GM19395 (cell line): ENCODE measurements at regions not wholly inside any gene's neighbourhood (a gene's known extent, or its start where the extent isn't known, plus 50 kb on each side); places are given as distances from the start of the nearest gene placed in this dataset.

Experiments used
- ATAC-seq: cut with Tn5 transposase; IDR thresholded peaks from one replicate; pipeline ENCODE4 v1.9.1; 2021; ENCODE audit warnings: mild to moderate bottlenecking, moderate library complexity; ENCODE audit not compliant: unreplicated experiment

DNA sequence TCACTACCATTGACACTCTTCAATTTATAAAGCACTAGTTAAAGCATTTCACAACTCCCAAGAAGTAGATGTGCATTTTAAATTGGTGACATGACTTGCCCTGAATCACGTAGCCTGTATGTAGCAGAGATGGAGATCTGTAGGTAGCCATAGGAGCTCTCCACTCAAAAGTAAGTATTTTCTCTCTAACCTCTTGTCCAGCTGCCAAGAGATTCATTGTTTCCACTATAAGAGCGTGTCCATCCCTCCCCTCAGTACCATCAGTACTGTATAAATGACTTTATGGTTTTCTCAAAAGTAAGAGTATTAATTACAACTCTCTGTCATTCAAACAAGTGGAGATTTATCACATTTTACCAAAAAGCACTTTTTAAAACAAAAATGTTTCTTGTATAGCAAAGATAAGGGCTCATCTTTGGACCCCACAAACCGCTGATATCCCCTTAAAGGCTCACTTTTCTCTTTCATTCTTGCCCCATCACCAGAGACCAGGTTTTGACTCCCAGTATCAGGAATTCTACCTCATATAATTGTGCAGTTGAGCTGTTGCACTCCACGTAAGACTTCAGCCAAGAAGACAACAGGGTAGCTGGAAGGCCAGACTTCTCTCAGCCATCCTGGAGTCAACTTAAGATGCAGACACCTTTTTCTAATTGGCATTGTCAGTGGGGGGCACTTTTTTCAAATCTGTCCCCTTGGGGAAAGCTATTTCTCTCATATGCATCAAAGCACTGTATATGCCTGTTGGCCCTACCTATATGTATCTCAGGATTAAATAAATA lies 78.0 kb upstream of the GALNT5 start:
- no peak for ATAC-seq

DNA sequence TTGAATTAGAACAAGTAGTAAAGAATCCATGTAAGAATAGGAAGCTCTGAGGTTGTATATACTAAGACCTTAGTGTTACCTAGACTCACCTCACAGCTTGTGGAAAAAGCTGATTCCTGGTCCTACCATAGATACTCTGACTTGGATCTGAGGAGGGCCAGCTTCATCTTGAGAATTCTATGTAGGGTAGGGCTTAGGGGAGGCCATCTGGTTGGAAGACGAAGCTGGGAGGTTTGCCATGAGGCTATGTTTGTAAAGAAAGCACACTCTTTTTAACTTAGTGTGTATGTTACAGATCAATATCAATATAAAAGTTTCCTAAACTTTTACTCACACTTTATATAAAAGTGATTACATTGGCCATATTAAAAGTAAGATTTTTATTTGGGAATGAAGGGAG lies 77.1 kb upstream of the GALNT5 start:
- ATAC-seq, result no peak

DNA sequence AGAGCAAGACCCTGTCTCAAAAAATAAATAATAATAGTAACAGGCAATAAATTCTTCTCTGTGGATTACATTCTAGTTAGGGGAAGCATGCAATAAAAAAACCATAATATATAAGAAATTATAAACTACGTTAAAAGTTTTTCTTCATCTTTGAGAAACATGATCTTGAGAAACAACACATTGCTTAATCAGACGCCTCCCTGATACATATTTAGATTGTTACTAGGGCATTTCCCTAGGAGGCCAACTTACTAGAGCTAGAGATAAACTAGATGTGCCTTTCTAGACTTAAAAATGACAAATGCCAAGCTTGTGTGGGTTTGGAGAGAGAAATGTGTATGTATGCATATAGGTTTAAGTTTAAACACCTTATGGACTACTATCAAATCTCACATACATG lies 76.3 kb upstream of the GALNT5 start:
- no peak for ATAC-seq

- ATAC-seq, result no peak
Observed at GRCh38 chr2:157182204-157182709, 75.2 kb upstream of the GALNT5 start.

GRCh38 chr2:157182834-157183396 lies 74.6 kb upstream of the GALNT5 start:
- no peak for ATAC-seq

GRCh38 chr2:157184161-157184895 lies 73.2 kb upstream of the GALNT5 start:
- ATAC-seq, result no peak

DNA sequence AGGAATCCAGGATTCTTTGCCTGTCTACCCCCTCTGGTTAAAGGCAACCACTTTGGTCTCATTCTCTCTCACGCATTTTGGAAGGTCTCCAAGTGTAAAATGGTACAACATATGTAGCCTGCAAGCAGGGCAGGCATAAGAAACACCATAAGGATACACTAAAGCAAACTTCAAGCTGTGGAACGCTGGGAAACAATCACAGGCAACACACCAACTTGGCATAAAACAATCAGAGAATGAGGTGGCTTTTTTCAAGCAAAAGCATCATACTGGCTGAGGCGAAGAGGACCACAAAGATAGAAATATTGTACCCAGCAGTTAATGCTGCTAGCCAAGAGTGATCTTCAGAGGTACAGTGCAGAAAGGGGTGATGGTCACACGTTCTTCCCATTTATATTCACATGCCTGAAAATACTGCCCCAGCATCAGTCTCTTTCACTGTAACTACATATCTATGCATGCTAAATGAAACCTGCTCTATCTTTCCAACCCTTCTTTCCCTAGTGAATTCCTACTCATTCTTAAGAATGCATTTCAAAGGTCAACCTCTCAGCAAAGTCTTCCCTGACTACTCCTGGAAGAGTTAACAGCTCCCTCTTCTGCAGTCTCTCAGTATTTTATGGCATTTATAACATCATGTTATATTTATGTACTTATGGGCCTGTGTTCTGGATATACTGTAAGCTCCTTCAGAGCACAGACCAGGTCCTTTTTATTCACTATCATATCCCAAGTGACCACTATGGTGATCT lies 71.9 kb upstream of the GALNT5 start:
- ATAC-seq, result no peak

- no peak for ATAC-seq
Observed at GRCh38 chr2:157190151-157190550, 67.4 kb upstream of the GALNT5 start.

DNA sequence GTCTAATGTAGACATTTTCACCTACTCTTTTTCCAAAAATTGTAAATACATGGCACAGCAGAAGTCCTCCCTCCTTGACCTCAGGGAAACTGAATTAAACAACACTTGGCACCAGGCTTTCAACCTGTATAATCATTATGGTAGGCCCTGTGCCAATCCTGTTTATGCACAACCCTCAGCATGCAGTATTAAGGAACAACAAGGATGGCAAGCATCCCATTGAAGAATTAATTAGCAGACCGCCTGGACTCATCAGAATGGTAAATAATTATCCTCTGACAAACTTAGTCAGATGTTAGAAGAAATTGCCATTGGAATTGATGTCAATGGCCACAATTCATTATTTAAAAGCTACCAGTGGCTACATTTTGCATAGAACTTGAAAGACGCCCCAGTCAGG lies 66.3 kb upstream of the GALNT5 start:
- ATAC-seq, result no peak

GRCh38 chr2:157192445-157193423 lies 64.8 kb upstream of the GALNT5 start:
- peak; percentile 83 for ATAC-seq

GRCh38 chr2:157193461-157193860 lies 64.0 kb upstream of the GALNT5 start:
- ATAC-seq, result peak; percentile 18

DNA sequence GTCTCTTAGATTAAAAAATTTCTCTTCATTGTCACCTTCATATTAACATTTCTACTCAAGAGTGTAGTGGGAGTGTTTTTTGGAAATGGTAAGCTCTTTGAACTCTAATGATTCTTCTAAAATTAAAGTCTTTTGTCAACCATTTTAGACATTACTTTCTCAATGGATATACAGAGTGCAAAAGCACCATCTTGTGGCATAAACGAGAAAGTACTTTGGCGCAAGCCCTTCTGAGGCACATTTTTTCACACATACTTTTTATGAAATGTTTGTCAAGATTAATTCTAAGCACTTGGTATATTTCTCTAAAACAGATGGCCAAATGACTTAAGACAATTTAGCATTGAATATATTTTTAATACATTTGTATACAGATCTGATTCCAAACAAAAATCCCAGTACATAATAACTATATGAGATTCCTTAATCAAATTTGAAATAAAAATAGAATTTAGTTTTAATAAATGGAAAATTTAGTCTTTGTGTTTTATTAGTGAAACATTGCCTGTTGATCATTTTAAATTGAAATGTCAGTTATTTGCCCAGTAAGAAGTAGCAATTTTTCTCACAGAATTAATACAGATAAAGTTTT lies 63.3 kb upstream of the GALNT5 start:
- peak; percentile 62 for ATAC-seq

DNA sequence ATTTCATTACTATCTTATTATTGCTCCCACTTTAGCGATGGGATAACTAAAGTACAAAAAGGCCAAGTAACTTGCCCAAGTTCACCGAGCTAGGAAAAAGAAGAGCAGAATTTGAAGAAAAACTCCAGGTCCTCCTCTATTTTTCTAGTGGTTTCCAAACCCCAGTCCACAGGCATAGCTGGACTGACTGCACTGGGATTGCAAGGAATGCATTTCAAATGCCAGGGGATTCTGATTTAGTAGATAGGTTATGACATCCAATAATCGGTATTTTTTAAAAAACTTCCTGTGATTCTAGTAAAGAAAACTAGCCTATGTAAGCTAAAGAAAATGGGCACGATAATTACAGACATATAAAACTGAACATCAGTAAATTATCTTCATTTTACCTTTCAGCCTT lies 62.7 kb upstream of the GALNT5 start:
- ATAC-seq, result no peak

DNA sequence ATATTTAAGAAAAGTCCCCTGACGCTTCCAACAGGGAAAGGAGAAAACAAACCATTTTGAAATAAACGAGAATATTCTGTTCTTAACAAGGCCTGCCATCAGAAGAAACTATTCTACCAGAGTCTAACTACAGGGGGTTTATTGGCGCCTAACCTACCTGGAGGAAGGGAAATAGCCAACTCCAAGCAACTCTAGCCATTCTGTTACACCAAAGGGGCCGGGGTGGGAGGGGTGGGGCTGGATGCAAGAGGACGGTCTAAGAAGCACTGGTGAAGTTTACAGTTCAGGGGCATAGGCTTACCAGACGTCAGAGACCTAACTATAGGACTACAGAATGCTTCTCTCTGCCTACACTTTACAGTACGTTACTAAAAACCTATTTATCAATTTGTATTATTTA lies 60.5 kb upstream of the GALNT5 start:
- no peak for ATAC-seq

GRCh38 chr2:157197848-157198247 lies 59.7 kb upstream of the GALNT5 start:
- ATAC-seq, result no peak

DNA sequence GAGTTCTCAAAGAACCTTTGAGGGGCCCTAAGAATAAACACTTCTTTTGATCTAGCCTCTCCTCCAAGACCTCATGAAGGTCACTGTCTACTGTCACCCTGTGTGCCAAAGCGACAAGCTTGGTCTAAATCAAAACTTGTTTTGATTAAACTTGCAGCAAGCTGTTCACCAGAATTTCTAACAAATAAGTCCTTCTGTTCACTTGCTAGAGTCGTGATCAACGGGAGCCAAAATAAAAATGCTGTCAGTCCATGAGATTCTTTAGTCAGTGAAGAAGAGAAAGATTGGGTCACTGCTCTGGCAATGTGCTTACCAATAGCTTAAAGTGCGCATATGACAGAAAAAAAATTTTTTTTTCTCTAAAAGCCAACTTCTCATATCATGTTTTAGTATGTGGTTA lies 53.9 kb upstream of the GALNT5 start:
- ATAC-seq, result no peak

- no peak for ATAC-seq
Observed at GRCh38 chr2:157204401-157204800, 53.1 kb upstream of the GALNT5 start.

- ATAC-seq, result no peak
Observed at GRCh38 chr2:157206916-157207315, 50.6 kb upstream of the GALNT5 start.
